RWPE2 (cell line): ENCODE measurements at regions not wholly inside any gene's neighbourhood (a gene's known extent, or its start where the extent isn't known, plus 50 kb on each side); places are given as distances from the start of the nearest gene placed in this dataset.

Experiments
- ATAC-seq: fragments of 200-7000 bp; cut with Tn5 transposase; 3 replicates; pipeline ENCODE4 v1.9.1; 2021; ENCODE audit warnings: low read depth
- DNase-seq: peaks from one replicate; pipeline ENCODE4 v3.0.0-alpha.2; 2020; ENCODE audit warnings: low spot score
- H3K27ac ChIP-seq: fragments of 450-650 bp; 2 replicates; pipeline ENCODE4 v1.5.1; 2017; ENCODE audit warnings: mild to moderate bottlenecking; ENCODE audit not compliant: poor library complexity, severe bottlenecking
- H3K27me3 ChIP-seq: fragments of 250-450 bp; sonication (Bioruptor Pico); 2 replicates; pipeline ENCODE4 v1.5.1; 2021; ENCODE audit warnings: mild to moderate bottlenecking, moderate library complexity; ENCODE audit not compliant: insufficient read depth, poor library complexity, severe bottlenecking
- H3K36me3 ChIP-seq: fragments of 250-450 bp; sonication (Bioruptor Pico); 2 replicates; pipeline ENCODE4 v1.5.1; 2020; ENCODE audit warnings: low read depth, mild to moderate bottlenecking, moderate library complexity
- H3K4me1 ChIP-seq: fragments of 250-450 bp; sonication (Bioruptor Pico); 2 replicates; pipeline ENCODE4 v1.5.1; 2021; ENCODE audit warnings: mild to moderate bottlenecking, moderate library complexity; ENCODE audit not compliant: insufficient read depth, poor library complexity, severe bottlenecking
- H3K4me3 ChIP-seq: fragments of 250-450 bp; sonication (Bioruptor Pico); 2 replicates; pipeline ENCODE4 v1.5.1; 2021; ENCODE audit warnings: mild to moderate bottlenecking, moderate library complexity; ENCODE audit not compliant: severe bottlenecking
- H3K9me3 ChIP-seq: fragments of 250-450 bp; sonication (Bioruptor Pico); 2 replicates; pipeline ENCODE4 v1.5.1; 2021; ENCODE audit warnings: mild to moderate bottlenecking, moderate library complexity; ENCODE audit not compliant: severe bottlenecking
- TF ChIP-seq, protein P1 (sequence below): fragments of 450-650 bp; IDR thresholded peaks from one replicate; pipeline ENCODE4 v1.5.1; 2017; ENCODE audit warnings: mild to moderate bottlenecking, moderate library complexity; ENCODE audit not compliant: poor library complexity, severe bottlenecking

DNA sequence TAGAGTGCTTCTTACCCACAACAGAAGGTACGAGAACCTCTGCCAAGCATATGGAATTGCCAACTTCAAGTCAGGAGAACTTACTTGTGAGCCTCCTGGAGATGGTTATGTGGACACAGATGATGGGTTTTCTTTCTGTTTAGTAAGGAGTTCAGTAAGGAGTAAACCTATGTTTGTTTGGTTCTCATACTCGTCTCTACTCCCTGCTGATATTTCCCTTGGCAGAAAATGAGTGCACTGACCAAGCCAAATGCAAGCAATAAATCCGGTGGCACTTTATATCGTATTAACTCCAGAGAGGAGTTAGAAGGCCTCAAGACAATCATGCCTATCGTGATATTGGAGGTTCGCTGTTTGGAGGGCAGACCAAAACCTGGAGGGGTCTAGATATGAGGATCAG, 83.2 kb upstream of the CYP1B1 start:
- ATAC-seq, result no peak
- Histone ChIP-seq H3K9me3 (no peaks in the 10 kb centered on the region), H3K4me1 (no peaks in the 10 kb centered on the region), H3K36me3 (no peaks in the 10 kb centered on the region), H3K4me3 (no peak overlapping the region), H3K27me3 (no peaks in the 10 kb centered on the region), H3K27ac (no peak overlapping the region)
- DNase-seq, result no peak
- TF ChIP-seq, protein P1, sequence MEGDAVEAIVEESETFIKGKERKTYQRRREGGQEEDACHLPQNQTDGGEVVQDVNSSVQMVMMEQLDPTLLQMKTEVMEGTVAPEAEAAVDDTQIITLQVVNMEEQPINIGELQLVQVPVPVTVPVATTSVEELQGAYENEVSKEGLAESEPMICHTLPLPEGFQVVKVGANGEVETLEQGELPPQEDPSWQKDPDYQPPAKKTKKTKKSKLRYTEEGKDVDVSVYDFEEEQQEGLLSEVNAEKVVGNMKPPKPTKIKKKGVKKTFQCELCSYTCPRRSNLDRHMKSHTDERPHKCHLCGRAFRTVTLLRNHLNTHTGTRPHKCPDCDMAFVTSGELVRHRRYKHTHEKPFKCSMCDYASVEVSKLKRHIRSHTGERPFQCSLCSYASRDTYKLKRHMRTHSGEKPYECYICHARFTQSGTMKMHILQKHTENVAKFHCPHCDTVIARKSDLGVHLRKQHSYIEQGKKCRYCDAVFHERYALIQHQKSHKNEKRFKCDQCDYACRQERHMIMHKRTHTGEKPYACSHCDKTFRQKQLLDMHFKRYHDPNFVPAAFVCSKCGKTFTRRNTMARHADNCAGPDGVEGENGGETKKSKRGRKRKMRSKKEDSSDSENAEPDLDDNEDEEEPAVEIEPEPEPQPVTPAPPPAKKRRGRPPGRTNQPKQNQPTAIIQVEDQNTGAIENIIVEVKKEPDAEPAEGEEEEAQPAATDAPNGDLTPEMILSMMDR, result no peak

DNA sequence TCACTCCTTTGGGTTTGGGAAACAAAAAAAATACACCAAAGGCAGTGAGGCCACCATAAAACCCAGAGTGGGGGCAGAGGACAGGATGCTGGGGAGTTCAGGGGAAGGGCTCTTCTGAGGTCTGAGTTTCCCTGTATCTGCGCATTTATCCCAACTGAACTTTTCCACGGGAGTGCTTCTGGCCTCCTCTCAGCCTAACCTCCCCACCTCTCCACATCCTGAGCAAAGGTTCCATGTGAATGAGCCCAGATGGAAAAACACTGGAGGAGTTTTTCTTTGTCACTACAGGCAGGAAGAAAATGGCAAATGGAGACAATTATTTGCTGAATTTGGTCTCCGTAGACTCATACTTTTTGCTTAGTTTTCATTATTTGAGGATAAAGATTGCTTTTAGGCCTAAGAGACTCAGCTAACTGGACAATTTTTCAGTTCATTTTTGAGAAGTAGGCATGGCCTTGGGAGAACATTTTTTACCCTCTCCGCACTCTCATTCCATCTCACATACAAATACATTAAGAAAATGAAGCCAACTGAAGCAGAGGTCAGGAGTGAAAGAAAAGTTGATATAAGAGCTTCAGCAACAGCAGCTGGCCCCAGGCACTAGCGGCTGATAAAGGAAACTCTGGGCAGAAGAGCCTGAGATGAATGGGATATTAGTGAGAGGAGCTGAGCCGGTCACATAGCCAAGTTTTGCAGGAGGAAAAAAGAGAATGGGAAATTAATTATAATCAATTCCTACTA, 82.6 kb upstream of the CYP1B1 start:
- TF ChIP-seq, protein P1, result no peak
- DNase-seq (no peak), ATAC-seq (no peak)
- H3K4me3 ChIP-seq, result no peak overlapping the region
- no peaks in the 10 kb centered on the region for H3K9me3 ChIP-seq
- no peaks in the 10 kb centered on the region for H3K27me3 ChIP-seq
- H3K27ac ChIP-seq, result no peak overlapping the region
- H3K4me1 ChIP-seq, result no peaks in the 10 kb centered on the region
- no peaks in the 10 kb centered on the region for H3K36me3 ChIP-seq

DNA sequence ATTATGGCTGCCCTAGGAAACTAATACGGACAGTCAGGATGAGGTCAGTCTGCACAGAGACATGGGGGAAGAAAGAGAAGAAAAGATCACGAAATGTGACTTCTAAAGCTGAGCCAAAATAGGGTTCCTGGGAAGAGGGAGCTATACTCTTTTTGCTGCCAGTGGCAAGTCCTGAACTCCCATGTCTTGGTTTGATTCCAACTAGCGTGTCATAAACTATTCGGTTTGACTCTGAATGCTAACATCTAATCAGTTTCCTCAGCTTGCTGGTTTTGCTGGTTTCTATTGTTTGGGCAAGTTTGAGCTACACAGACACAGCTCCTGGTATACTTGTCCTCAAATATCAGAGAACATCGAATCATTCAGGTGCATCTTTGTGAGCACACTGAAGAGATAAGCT, 80.5 kb upstream of the CYP1B1 start:
- no peaks in the 10 kb centered on the region for H3K27me3 ChIP-seq
- no peak for DNase-seq
- no peaks in the 10 kb centered on the region for H3K4me1 ChIP-seq
- H3K9me3 ChIP-seq, result no peaks in the 10 kb centered on the region
- no peaks in the 10 kb centered on the region for H3K36me3 ChIP-seq
- TF ChIP-seq, protein P1, result no peak
- H3K27ac ChIP-seq, result no peak overlapping the region
- no peak for ATAC-seq
- no peak overlapping the region for H3K4me3 ChIP-seq

DNA sequence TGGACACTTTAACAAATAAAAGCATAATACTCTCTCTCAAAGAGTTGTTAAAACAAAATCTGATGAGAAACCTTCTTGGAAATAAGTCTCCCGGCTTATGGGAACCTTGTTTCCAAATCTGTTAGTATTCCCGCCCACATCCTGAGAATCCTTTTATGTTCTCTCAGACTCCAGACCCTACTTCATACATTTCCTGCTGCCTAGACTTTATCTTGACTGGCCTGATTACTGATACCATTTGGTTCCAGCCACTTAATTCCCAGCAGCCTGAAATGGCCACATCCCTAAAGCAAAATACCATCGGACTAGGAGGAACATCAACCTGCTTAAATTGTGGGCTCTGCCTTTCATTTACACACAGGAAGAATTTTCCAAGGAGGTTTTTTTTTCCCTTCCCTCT, 79.1 kb upstream of the CYP1B1 start:
- Histone ChIP-seq H3K4me1 (no peaks in the 10 kb centered on the region), H3K36me3 (no peaks in the 10 kb centered on the region), H3K27ac (no peak overlapping the region), H3K9me3 (no peaks in the 10 kb centered on the region), H3K4me3 (no peak overlapping the region), H3K27me3 (no peaks in the 10 kb centered on the region)
- ATAC-seq (no peak), DNase-seq (no peak)
- TF ChIP-seq, protein P1, result no peak

DNA sequence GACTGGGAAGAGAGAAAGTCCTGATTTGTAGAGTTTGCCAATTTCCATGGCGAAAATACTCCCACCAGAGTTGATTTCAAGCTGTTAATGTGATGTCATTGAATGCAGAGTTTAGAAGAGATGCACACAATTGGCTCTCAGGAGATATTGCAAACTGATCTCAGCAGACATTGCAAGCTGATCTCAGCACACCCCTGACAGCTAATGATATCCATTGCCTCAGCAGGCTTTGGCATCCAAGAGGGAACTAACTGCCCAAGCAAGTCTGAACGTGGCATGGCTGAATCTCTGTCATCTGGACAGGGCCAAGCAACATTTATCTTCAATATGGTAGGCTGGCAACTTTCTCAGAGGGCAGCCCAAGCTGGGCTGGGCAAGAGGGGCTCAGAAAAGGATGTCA, 78.4 kb upstream of the CYP1B1 start:
- no peak overlapping the region for H3K4me3 ChIP-seq
- H3K27ac ChIP-seq, result no peak overlapping the region
- H3K27me3 ChIP-seq, result no peaks in the 10 kb centered on the region
- TF ChIP-seq, protein P1, result no peak
- no peaks in the 10 kb centered on the region for H3K4me1 ChIP-seq
- DNase-seq (no peak), ATAC-seq (no peak)
- H3K9me3 ChIP-seq, result no peaks in the 10 kb centered on the region
- no peaks in the 10 kb centered on the region for H3K36me3 ChIP-seq
